Endodermal cell (in vitro differentiated cells): ENCODE measurements at regions not wholly inside any gene's neighbourhood (a gene's known extent, or its start where the extent isn't known, plus 50 kb on each side); places are given as distances from the start of the nearest gene placed in this dataset.

Source experiments
- DNase-seq: peaks from one replicate; pipeline ENCODE4 v3.0.0-alpha.2; 2017
- H3K27ac ChIP-seq: 2 replicates; pipeline ENCODE4 v1.5.1; 2013; ENCODE audit warnings: mild to moderate bottlenecking, low read depth, low read length, moderate library complexity
- H3K27me3 ChIP-seq: 2 replicates; pipeline ENCODE4 v1.6.1; 2013; ENCODE audit warnings: mild to moderate bottlenecking, low read length, moderate library complexity; ENCODE audit not compliant: insufficient read depth, control insufficient read depth, poor library complexity, severe bottlenecking
- H3K36me3 ChIP-seq: 2 replicates; pipeline ENCODE4 v1.7.0; 2013; ENCODE audit warnings: mild to moderate bottlenecking, low read length, moderate library complexity; ENCODE audit not compliant: control insufficient read depth, insufficient read depth
- H3K4me1 ChIP-seq: one replicate; pipeline ENCODE4 v1.7.0; 2013; ENCODE audit warnings: low read length; ENCODE audit not compliant: control insufficient read depth, insufficient read depth
- H3K4me3 ChIP-seq: 2 replicates; pipeline ENCODE4 v1.5.1; 2013; ENCODE audit warnings: mild to moderate bottlenecking, low read length, moderate library complexity
- H3K9ac ChIP-seq: 2 replicates; pipeline ENCODE4 v1.6.1; 2013; ENCODE audit warnings: mild to moderate bottlenecking, low read length, moderate library complexity; ENCODE audit not compliant: poor library complexity, severe bottlenecking; ENCODE audit errors: extremely low read depth
- H3K9me3 ChIP-seq: 2 replicates; pipeline ENCODE4 v1.6.1; 2013; ENCODE audit warnings: mild to moderate bottlenecking, low read length, moderate library complexity; ENCODE audit not compliant: control insufficient read depth
- H3K27ac Mint-ChIP-seq: 2 replicates; pipeline ENCODE4 v1.8.0; 2020; ENCODE audit warnings: mixed read lengths
- H3K27me3 Mint-ChIP-seq: 2 replicates; pipeline ENCODE4 v1.8.0; 2021; ENCODE audit warnings: mild to moderate bottlenecking, mixed read lengths; ENCODE audit not compliant: insufficient read depth
- H3K36me3 Mint-ChIP-seq: 2 replicates; pipeline ENCODE4 v1.8.0; 2020; ENCODE audit warnings: low read depth, mixed read lengths
- H3K4me1 Mint-ChIP-seq: 2 replicates; pipeline ENCODE4 v1.8.0; 2020; ENCODE audit warnings: mixed read lengths
- H3K4me3 Mint-ChIP-seq: 2 replicates; pipeline ENCODE4 v1.8.0; 2020; ENCODE audit warnings: mild to moderate bottlenecking, moderate library complexity, mixed read lengths
- H3K9me3 Mint-ChIP-seq: 2 replicates; pipeline ENCODE4 v1.8.0; 2020; ENCODE audit warnings: mild to moderate bottlenecking, mixed read lengths
- CTCF ChIP-seq: fragments of 200-600 bp; sonication (generic); conservative IDR thresholded peaks from 2 replicates; pipeline ENCODE4 v1.5.0; 2021; ENCODE audit warnings: antibody characterized with exemption, mild to moderate bottlenecking
- WGBS, 2 experiments: methylation state at CpG; one replicate each; pipeline versions ENCODE4 v1.1.5 to v1.1.7; 2013; ENCODE audit warnings: missing lambda C conversion rate in 2 of 2, mixed read lengths in 1 of 2; ENCODE audit not compliant: insufficient coverage in 1 of 2, insufficient read length in 1 of 2; 5-methylcytosine and 5-hydroxymethylcytosine counted together

- H3K9me3 ChIP-seq: no peaks in the 10 kb centered on the region
- H3K27ac ChIP-seq: no peak overlapping the region
- no peak overlapping the region for H3K4me3 ChIP-seq
- Mint-ChIP-seq H3K4me1 (peaks cover 39% of the 10 kb centered on the region), H3K27me3 (no peaks in the 10 kb centered on the region), H3K4me3 (no peak overlapping the region), H3K36me3 (no peaks in the 10 kb centered on the region), H3K27ac (no peak overlapping the region), H3K9me3 (no peaks in the 10 kb centered on the region)
- H3K4me1 ChIP-seq: peaks cover 9% of the 10 kb centered on the region
- 88 to 90% methylated on average over 9 to 11 of the region's 11 CpGs for WGBS, 2 experiments
- H3K27me3 ChIP-seq: no peaks in the 10 kb centered on the region
- no peak for TF ChIP-seq CTCF
- H3K9ac ChIP-seq: no peak overlapping the region
- no peak for DNase-seq
- H3K36me3 ChIP-seq: no peaks in the 10 kb centered on the region
Measured at GRCh38 chr5:142221091-142221860, 103.5 kb downstream of the SPRY4 start.

GRCh38 chr5:142219146-142219545, 105.7 kb downstream of the SPRY4 start:
- DNase-seq: no peak
- peaks cover 33% of the 10 kb centered on the region for H3K4me1 Mint-ChIP-seq
- no peak for TF ChIP-seq CTCF
- Histone ChIP-seq H3K9ac (no peak overlapping the region), H3K27me3 (no peaks in the 10 kb centered on the region), H3K36me3 (no peaks in the 10 kb centered on the region), H3K27ac (no peak overlapping the region), H3K4me3 (no peak overlapping the region), H3K4me1 (no peaks in the 10 kb centered on the region), H3K9me3 (no peaks in the 10 kb centered on the region)
- 92 to 100% methylated on average over 5 to 7 of the region's 7 CpGs for WGBS, 2 experiments
- H3K27me3 Mint-ChIP-seq: no peaks in the 10 kb centered on the region
- H3K27ac Mint-ChIP-seq: no peak overlapping the region
- no peak overlapping the region for H3K4me3 Mint-ChIP-seq
- H3K9me3 Mint-ChIP-seq: no peaks in the 10 kb centered on the region
- H3K36me3 Mint-ChIP-seq: no peaks in the 10 kb centered on the region

GRCh38 chr5:142216931-142217330, 107.9 kb downstream of the SPRY4 start:
- Mint-ChIP-seq H3K27me3 (no peaks in the 10 kb centered on the region), H3K27ac (no peak overlapping the region), H3K36me3 (no peaks in the 10 kb centered on the region), H3K4me1 (peaks cover 23% of the 10 kb centered on the region), H3K9me3 (no peaks in the 10 kb centered on the region), H3K4me3 (no peak overlapping the region)
- TF ChIP-seq CTCF: no peak
- no peak overlapping the region for H3K4me3 ChIP-seq
- 85 to 97% methylated on average over 3 of the region's 3 CpGs for WGBS, 2 experiments
- H3K9me3 ChIP-seq: no peaks in the 10 kb centered on the region
- H3K4me1 ChIP-seq: no peaks in the 10 kb centered on the region
- H3K9ac ChIP-seq: no peak overlapping the region
- no peaks in the 10 kb centered on the region for H3K27me3 ChIP-seq
- no peaks in the 10 kb centered on the region for H3K36me3 ChIP-seq
- DNase-seq: no peak
- H3K27ac ChIP-seq: no peak overlapping the region
